ENCODE measurements at regions not wholly inside any gene's neighbourhood (a gene's known extent, or its start where the extent isn't known, plus 50 kb on each side); places are given as distances from the start of the nearest gene placed in this dataset.
A peak's percentile ranks its signal among the peaks of the same experiment; 100 is the strongest.
"Not testable (repeated sequence)": the region's sequence is repeated elsewhere in the genome, so short reads cannot be mapped to it uniquely, and the experiment has no call there.

GRCh38 chr11:45390407-45390806 lies 104.3 kb upstream of the SYT13 start:
- no peak overlapping the region for H3K4me3 ChIP-seq (replicated peaks; ENCODE audit: insufficient read depth, low read length)
- peaks cover 4% of the 10 kb centered on the region for H3K27me3 ChIP-seq (ENCODE audit: insufficient read depth, poor library complexity, severe bottlenecking)
- TF ChIP-seq POLR2AphosphoS5 (IDR thresholded peaks at IDR 0.05; ENCODE audit: low read depth) (no peak), REST (IDR thresholded peaks at IDR 0.05; ENCODE audit: insufficient replicate concordance, low read depth) (no peak), SPI1 (IDR thresholded peaks at IDR 0.05; ENCODE audit: borderline replicate concordance, low read depth) (no peak), GABPA (IDR thresholded peaks at IDR 0.05; ENCODE audit: low read depth) (no peak)
- TF ChIP-seq, protein P1, sequence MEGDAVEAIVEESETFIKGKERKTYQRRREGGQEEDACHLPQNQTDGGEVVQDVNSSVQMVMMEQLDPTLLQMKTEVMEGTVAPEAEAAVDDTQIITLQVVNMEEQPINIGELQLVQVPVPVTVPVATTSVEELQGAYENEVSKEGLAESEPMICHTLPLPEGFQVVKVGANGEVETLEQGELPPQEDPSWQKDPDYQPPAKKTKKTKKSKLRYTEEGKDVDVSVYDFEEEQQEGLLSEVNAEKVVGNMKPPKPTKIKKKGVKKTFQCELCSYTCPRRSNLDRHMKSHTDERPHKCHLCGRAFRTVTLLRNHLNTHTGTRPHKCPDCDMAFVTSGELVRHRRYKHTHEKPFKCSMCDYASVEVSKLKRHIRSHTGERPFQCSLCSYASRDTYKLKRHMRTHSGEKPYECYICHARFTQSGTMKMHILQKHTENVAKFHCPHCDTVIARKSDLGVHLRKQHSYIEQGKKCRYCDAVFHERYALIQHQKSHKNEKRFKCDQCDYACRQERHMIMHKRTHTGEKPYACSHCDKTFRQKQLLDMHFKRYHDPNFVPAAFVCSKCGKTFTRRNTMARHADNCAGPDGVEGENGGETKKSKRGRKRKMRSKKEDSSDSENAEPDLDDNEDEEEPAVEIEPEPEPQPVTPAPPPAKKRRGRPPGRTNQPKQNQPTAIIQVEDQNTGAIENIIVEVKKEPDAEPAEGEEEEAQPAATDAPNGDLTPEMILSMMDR (IDR thresholded peaks at IDR 0.05; ENCODE audit: insufficient read depth, low read length) = no peak
- H3K27ac ChIP-seq (replicated peaks) = no peak overlapping the region
- DNase-seq (ENCODE audit: low read depth in 1 of 2, low spot score in 1 of 2) = no peak

DNA sequence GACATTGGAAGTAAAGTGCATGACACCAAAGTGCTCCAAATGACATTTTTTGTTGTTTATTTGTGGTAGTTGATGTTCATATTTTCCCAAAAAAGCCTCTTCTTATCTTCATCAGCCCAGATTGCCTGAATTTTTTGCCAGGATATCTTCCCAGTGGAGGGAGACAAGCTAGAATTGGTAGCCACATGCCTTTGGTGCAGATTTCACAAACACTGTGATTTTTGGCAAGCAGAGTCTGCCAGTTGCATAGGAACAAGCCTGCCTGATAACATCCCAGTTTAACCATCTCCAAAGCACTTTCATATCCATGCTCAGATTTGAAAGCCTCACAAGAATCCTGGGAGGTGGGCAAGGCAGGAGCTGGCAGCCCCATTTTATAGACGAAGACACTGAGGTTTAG lies 102.3 kb upstream of the SYT13 start:
- Histone ChIP-seq H3K27me3 (ENCODE audit: insufficient read depth, poor library complexity, severe bottlenecking) (peaks cover 3% of the 10 kb centered on the region), H3K27ac (replicated peaks) (no peak overlapping the region), H3K4me3 (replicated peaks; ENCODE audit: insufficient read depth, low read length) (no peak overlapping the region)
- DNase-seq (ENCODE audit: low read depth in 1 of 2, low spot score in 1 of 2) = no peak
- TF ChIP-seq SPI1 (IDR thresholded peaks at IDR 0.05; ENCODE audit: borderline replicate concordance, low read depth) = no peak
- no peak for TF ChIP-seq GABPA (IDR thresholded peaks at IDR 0.05; ENCODE audit: low read depth)
- TF ChIP-seq, protein P1 (IDR thresholded peaks at IDR 0.05; ENCODE audit: insufficient read depth, low read length) = no peak
- no peak for TF ChIP-seq POLR2AphosphoS5 (IDR thresholded peaks at IDR 0.05; ENCODE audit: low read depth)
- no peak for TF ChIP-seq REST (IDR thresholded peaks at IDR 0.05; ENCODE audit: insufficient replicate concordance, low read depth)

DNA sequence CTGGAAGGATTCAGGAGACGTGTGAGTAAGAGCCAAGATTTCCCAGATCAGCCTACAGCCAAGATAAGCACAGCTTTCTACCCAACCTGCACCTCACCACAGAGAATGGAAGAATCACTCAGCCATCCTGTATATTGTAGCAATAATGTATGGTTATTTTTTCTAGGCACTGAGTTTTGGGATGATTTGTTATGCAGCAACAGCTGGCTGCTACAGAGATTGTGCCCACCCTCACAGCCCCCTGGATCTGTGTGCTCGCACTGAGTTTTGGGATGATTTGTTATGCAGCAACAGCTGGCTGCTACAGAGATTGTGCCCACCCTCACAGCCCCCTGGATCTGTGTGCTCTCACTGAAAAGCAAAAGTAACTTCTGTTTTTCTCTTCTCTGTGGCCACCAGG lies 101.7 kb upstream of the SYT13 start:
- H3K27ac ChIP-seq (replicated peaks); H3K4me3 ChIP-seq (replicated peaks; ENCODE audit: insufficient read depth, low read length); H3K27me3 ChIP-seq (ENCODE audit: insufficient read depth, poor library complexity, severe bottlenecking); DNase-seq (ENCODE audit: low read depth in 1 of 2, low spot score in 1 of 2): not testable (repeated sequence)

DNA sequence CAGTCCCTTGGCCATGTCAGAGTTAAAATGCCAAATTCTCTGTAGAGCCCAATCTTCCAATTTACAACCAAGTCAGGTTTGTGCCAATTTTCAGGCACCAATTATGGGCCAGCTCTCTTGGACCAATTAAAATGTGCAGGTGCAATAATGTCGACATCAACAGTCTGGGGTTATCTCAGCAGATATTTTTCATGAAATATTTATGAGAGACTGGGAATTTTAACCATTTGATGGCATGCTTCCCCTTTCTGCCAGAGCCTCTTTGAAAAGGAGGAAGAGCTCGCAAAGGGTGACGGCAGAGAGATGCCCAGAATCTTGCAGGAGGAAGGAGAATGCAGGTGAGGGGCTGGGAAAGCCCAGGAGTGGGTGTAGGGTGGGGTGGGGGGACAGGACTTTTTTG lies 100.8 kb upstream of the SYT13 start:
- no peak for DNase-seq (ENCODE audit: low read depth in 1 of 2, low spot score in 1 of 2)
- H3K27me3 ChIP-seq (ENCODE audit: insufficient read depth, poor library complexity, severe bottlenecking) = peaks cover 2% of the 10 kb centered on the region
- H3K27ac ChIP-seq (replicated peaks) = no peak overlapping the region
- TF ChIP-seq GABPA (IDR thresholded peaks at IDR 0.05; ENCODE audit: low read depth) (no peak), SPI1 (IDR thresholded peaks at IDR 0.05; ENCODE audit: borderline replicate concordance, low read depth) (peak; percentile 67), REST (IDR thresholded peaks at IDR 0.05; ENCODE audit: insufficient replicate concordance, low read depth) (no peak)
- no peak overlapping the region for H3K4me3 ChIP-seq (replicated peaks; ENCODE audit: insufficient read depth, low read length)

All from HL-60 (cell line).